ENCODE measurements at regions not wholly inside any gene's neighbourhood (a gene's known extent, or its start where the extent isn't known, plus 50 kb on each side); places are given as distances from the start of the nearest gene placed in this dataset.
"Not testable (repeated sequence)": the region's sequence is repeated elsewhere in the genome, so short reads cannot be mapped to it uniquely, and the experiment has no call there.

- H3K9me3 Mint-ChIP-seq: peaks cover 4% of the 10 kb centered on the region
- H3K27me3 Mint-ChIP-seq: no peaks in the 10 kb centered on the region
- DNase-seq: no peak
- POLR2A ChIA-PET: no interaction called here
- no peaks in the 10 kb centered on the region for H3K36me3 Mint-ChIP-seq (ENCODE audit: low read depth)
- CTCF ChIA-PET: no interaction called here
- H3K4me1 Mint-ChIP-seq: no peaks in the 10 kb centered on the region
- H3K4me3 Mint-ChIP-seq: no peak overlapping the region
- H3K27ac Mint-ChIP-seq: no peak overlapping the region
These were observed 534.1 kb upstream of the GRM7 start for GRCh38 chr3:6326771-6327170.

GRCh38 chr3:6340980-6341325, 520.0 kb upstream of the GRM7 start:
- CTCF ChIA-PET; H3K4me3 Mint-ChIP-seq; H3K27me3 Mint-ChIP-seq; H3K36me3 Mint-ChIP-seq (ENCODE audit: low read depth); DNase-seq; POLR2A ChIA-PET; H3K27ac Mint-ChIP-seq; H3K4me1 Mint-ChIP-seq; H3K9me3 Mint-ChIP-seq: not testable (repeated sequence)

GRCh38 chr3:6351752-6352151, 509.2 kb upstream of the GRM7 start:
- no peaks in the 10 kb centered on the region for H3K4me1 Mint-ChIP-seq
- no peak overlapping the region for H3K27ac Mint-ChIP-seq
- DNase-seq: no peak
- H3K27me3 Mint-ChIP-seq: no peaks in the 10 kb centered on the region
- H3K9me3 Mint-ChIP-seq: peaks cover 5% of the 10 kb centered on the region
- ChIA-PET POLR2A (no interaction called here), CTCF (no interaction called here)
- H3K36me3 Mint-ChIP-seq (ENCODE audit: low read depth): no peaks in the 10 kb centered on the region
- H3K4me3 Mint-ChIP-seq: no peak overlapping the region

- DNase-seq: no peak
- peaks cover 6% of the 10 kb centered on the region for H3K9me3 Mint-ChIP-seq
- H3K4me3 Mint-ChIP-seq: no peak overlapping the region
- no peaks in the 10 kb centered on the region for H3K27me3 Mint-ChIP-seq
- no peaks in the 10 kb centered on the region for H3K36me3 Mint-ChIP-seq (ENCODE audit: low read depth)
- no peak overlapping the region for H3K27ac Mint-ChIP-seq
- CTCF ChIA-PET: no interaction called here
- H3K4me1 Mint-ChIP-seq: no peaks in the 10 kb centered on the region
- POLR2A ChIA-PET: no interaction called here
These were observed 506.3 kb upstream of the GRM7 start for GRCh38 chr3:6354653-6355052.

GRCh38 chr3:6362406-6362805, 498.5 kb upstream of the GRM7 start:
- H3K9me3 Mint-ChIP-seq: peaks cover 8% of the 10 kb centered on the region
- DNase-seq: no peak
- no peaks in the 10 kb centered on the region for H3K36me3 Mint-ChIP-seq (ENCODE audit: low read depth)
- no peaks in the 10 kb centered on the region for H3K27me3 Mint-ChIP-seq
- no peaks in the 10 kb centered on the region for H3K4me1 Mint-ChIP-seq
- no peak overlapping the region for H3K27ac Mint-ChIP-seq
- ChIA-PET POLR2A (no interaction called here), CTCF (no interaction called here)
- H3K4me3 Mint-ChIP-seq: no peak overlapping the region

- ChIA-PET CTCF (no interaction called here), POLR2A (no interaction called here)
- Mint-ChIP-seq H3K9me3 (peaks cover 9% of the 10 kb centered on the region), H3K4me3 (no peak overlapping the region), H3K36me3 (ENCODE audit: low read depth) (no peaks in the 10 kb centered on the region), H3K27ac (no peak overlapping the region), H3K27me3 (no peaks in the 10 kb centered on the region), H3K4me1 (no peaks in the 10 kb centered on the region)
- DNase-seq: no peak
These were observed 493.7 kb upstream of the GRM7 start for GRCh38 chr3:6367171-6367570.

GRCh38 chr3:6392123-6392522, 468.8 kb upstream of the GRM7 start:
- ChIA-PET CTCF (no interaction called here), POLR2A (no interaction called here)
- no peaks in the 10 kb centered on the region for H3K36me3 Mint-ChIP-seq (ENCODE audit: low read depth)
- no peaks in the 10 kb centered on the region for H3K9me3 Mint-ChIP-seq
- H3K4me3 Mint-ChIP-seq: no peak overlapping the region
- H3K27me3 Mint-ChIP-seq: no peaks in the 10 kb centered on the region
- no peaks in the 10 kb centered on the region for H3K4me1 Mint-ChIP-seq
- H3K27ac Mint-ChIP-seq: no peak overlapping the region
- DNase-seq: no peak

GRCh38 chr3:6394944-6395343, 466.0 kb upstream of the GRM7 start:
- ChIA-PET CTCF (no interaction called here), POLR2A (no interaction called here)
- Mint-ChIP-seq H3K4me3 (no peak overlapping the region), H3K9me3 (no peaks in the 10 kb centered on the region), H3K4me1 (no peaks in the 10 kb centered on the region), H3K27ac (no peak overlapping the region), H3K27me3 (no peaks in the 10 kb centered on the region), H3K36me3 (ENCODE audit: low read depth) (no peaks in the 10 kb centered on the region)
- no peak for DNase-seq

GRCh38 chr3:6396631-6397030, 464.3 kb upstream of the GRM7 start:
- Mint-ChIP-seq H3K36me3 (ENCODE audit: low read depth) (no peaks in the 10 kb centered on the region), H3K4me3 (no peak overlapping the region), H3K27me3 (no peaks in the 10 kb centered on the region), H3K27ac (no peak overlapping the region), H3K4me1 (no peaks in the 10 kb centered on the region), H3K9me3 (no peaks in the 10 kb centered on the region)
- ChIA-PET CTCF (no interaction called here), POLR2A (no interaction called here)
- DNase-seq: no peak

GRCh38 chr3:6402666-6403065, 458.2 kb upstream of the GRM7 start:
- H3K4me3 Mint-ChIP-seq; DNase-seq; H3K36me3 Mint-ChIP-seq (ENCODE audit: low read depth); POLR2A ChIA-PET; H3K27ac Mint-ChIP-seq; H3K9me3 Mint-ChIP-seq; H3K27me3 Mint-ChIP-seq; H3K4me1 Mint-ChIP-seq: not testable (repeated sequence)
- CTCF ChIA-PET: interaction anchor here (0.6 kb wide), 1 partner anchor 10 kb away, joined by 3 read pairs; no protein-coding TSS in a partner anchor

GRCh38 chr3:6406923-6407322, 454.0 kb upstream of the GRM7 start:
- H3K27ac Mint-ChIP-seq; H3K36me3 Mint-ChIP-seq (ENCODE audit: low read depth); H3K27me3 Mint-ChIP-seq; CTCF ChIA-PET; H3K4me3 Mint-ChIP-seq; POLR2A ChIA-PET; H3K9me3 Mint-ChIP-seq; DNase-seq; H3K4me1 Mint-ChIP-seq: not testable (repeated sequence)

GRCh38 chr3:6416049-6416661, 444.8 kb upstream of the GRM7 start:
- CTCF ChIA-PET: no interaction called here
- Mint-ChIP-seq H3K9me3 (peaks cover 9% of the 10 kb centered on the region), H3K27ac (no peak overlapping the region), H3K4me3 (no peak overlapping the region), H3K4me1 (no peaks in the 10 kb centered on the region), H3K27me3 (no peaks in the 10 kb centered on the region), H3K36me3 (ENCODE audit: low read depth) (no peaks in the 10 kb centered on the region)
- DNase-seq: no peak
- POLR2A ChIA-PET: no interaction called here

- H3K4me1 Mint-ChIP-seq: no peaks in the 10 kb centered on the region
- POLR2A ChIA-PET: no interaction called here
- H3K27me3 Mint-ChIP-seq: no peaks in the 10 kb centered on the region
- DNase-seq: no peak
- no peaks in the 10 kb centered on the region for H3K36me3 Mint-ChIP-seq (ENCODE audit: low read depth)
- H3K9me3 Mint-ChIP-seq: peaks cover 9% of the 10 kb centered on the region
- no peak overlapping the region for H3K27ac Mint-ChIP-seq
- H3K4me3 Mint-ChIP-seq: no peak overlapping the region
- CTCF ChIA-PET: no interaction called here
These were observed 443.7 kb upstream of the GRM7 start for GRCh38 chr3:6417174-6417573.

GRCh38 chr3:6418485-6418884, 442.4 kb upstream of the GRM7 start:
- H3K9me3 Mint-ChIP-seq: peaks cover 9% of the 10 kb centered on the region
- H3K36me3 Mint-ChIP-seq (ENCODE audit: low read depth): no peaks in the 10 kb centered on the region
- H3K4me3 Mint-ChIP-seq: no peak overlapping the region
- no peak for DNase-seq
- no peak overlapping the region for H3K27ac Mint-ChIP-seq
- no peaks in the 10 kb centered on the region for H3K27me3 Mint-ChIP-seq
- H3K4me1 Mint-ChIP-seq: no peaks in the 10 kb centered on the region
- POLR2A ChIA-PET: no interaction called here
- CTCF ChIA-PET: no interaction called here
